ENCODE measurements at regions not wholly inside any gene's neighbourhood (a gene's known extent, or its start where the extent isn't known, plus 50 kb on each side); places are given as distances from the start of the nearest gene placed in this dataset.

GRCh38 chr5:89105836-89106235 is 222.9 kb upstream of the MEF2C start:
- no peak for DNase-seq

DNA sequence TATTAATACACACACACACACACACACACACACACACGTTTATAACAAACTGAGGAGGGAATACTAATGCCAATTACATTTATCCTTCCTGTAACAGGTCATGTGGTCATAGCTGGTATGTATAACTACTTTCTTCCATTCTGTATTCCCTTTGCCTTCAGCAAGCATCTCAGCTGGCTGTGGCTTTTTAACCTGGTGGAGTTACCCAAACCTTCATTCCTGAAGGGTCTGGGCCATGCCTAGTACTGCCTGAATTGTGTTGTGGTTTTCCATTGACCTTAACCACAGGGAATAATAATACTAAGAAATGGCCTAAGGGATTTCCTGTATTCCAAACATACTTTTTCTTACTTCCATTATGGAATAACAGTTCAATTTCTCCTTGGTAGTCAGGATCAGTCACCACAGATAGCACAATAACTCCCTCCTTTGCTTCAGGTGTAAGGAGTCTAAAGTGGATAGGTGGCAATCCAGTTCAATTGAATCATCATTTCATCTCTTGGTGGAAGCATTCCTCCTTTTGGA is 222.2 kb upstream of the MEF2C start:
- no peak for DNase-seq

- no peak for DNase-seq
Observed at GRCh38 chr5:89098199-89098756, 215.3 kb upstream of the MEF2C start.

GRCh38 chr5:89097103-89097502 is 214.1 kb upstream of the MEF2C start:
- DNase-seq, result no peak

- no peak for DNase-seq
Observed at GRCh38 chr5:89095341-89095740, 212.4 kb upstream of the MEF2C start.

GRCh38 chr5:89090037-89090436 is 207.1 kb upstream of the MEF2C start:
- no peak for DNase-seq

GRCh38 chr5:89087551-89088318 is 204.8 kb upstream of the MEF2C start:
- no peak for DNase-seq

DNA sequence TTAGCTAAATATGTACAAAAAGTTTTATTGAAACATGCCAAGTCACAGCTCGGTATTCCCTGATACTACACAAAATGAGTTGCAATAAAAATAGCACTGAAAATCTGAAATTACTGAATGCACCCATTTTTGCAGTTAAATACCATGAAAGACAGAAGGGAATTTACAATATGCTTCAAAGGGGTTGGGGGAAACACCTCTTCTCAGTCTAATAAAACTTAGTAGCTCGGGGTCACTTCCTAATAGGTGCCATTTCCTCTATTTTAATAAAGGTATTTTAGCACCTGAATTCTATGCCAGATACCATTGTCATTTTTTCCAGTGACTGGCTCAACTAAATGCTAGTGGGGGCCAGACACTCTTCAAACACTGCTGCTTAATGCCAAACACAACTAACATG is 204.1 kb upstream of the MEF2C start:
- DNase-seq, result no peak

- DNase-seq, result no peak
Observed at GRCh38 chr5:89086390-89087086, 203.6 kb upstream of the MEF2C start.

DNA sequence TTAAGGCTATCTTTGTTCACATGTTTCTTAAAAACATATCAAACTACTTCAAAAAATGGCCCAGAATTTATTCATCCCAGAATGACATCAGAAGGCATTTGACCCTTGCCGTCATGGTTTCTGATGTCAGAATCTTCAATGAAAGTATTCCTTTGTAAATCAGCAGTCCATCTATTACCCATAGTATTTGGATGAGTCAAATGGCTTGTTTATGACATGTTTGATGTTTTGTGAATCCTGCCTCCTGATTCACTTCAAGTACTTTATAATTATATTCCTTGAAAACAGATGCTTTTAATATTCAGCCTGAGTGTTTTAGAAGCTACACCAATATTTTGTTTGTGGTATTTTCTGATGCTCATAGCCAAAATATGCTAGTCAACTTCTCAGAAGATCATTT is 200.8 kb upstream of the MEF2C start:
- no peak for DNase-seq

- DNase-seq, result no peak
Observed at GRCh38 chr5:89081360-89081759, 198.4 kb upstream of the MEF2C start.

GRCh38 chr5:89080467-89081116 is 197.6 kb upstream of the MEF2C start:
- DNase-seq, result no peak

DNA sequence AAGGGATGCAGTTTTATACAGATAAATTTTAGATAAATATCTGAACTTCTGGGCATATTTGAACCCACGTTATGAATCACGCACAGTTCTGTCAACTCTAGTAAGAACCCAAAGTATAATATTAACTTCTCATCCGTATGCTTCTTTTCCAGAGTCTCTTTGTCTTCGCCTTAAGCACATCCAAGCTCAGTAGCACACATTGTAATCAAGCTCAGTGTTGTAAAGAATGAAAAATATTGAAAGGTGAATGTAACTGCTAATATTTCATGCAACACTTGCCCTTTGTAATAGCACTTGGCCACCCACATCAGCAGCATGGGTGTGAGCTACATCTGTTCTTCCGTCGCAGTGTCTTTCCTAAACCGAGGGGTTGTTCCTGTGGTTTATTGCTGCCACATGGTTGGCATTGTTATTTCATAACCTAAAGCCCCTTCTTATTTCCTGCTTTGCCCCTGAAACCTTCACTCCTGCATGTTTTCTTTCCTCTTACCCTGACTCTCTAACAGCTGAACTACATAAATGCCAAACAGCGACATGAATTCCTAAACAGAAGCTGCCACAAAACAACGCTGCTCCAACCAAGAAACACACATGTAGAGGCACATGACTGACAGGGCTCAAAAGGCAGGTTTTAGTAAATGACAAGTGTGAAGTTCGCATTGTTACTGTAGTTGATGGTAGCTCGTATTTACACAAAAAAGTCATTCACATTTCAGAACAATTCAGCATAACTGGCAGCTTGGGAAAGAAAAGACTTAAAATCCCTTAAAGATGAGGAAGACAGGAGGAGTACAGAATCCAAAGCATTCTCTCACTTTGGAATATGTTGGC is 190.1 kb upstream of the MEF2C start:
- DNase-seq, result peak in 2 of 3 donors; percentile 3 to 10

DNA sequence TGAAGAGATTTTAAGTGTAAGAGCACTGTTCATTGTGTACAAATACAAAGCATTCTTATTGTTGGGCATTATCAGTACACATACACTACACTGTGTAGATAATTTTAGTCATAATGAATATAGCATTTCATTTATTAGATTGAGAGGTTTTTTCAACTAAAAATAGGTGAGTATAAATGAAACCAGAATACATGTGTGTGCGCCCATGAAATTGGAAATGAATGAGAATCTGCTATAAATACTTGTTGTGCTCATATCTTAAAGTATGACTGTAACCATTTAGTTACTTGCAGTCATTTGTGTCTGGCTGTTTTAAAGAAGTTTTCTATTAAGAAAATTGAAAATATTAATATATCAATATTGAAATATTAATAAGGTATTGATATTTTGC is 189.0 kb upstream of the MEF2C start:
- no peak for DNase-seq

DNA sequence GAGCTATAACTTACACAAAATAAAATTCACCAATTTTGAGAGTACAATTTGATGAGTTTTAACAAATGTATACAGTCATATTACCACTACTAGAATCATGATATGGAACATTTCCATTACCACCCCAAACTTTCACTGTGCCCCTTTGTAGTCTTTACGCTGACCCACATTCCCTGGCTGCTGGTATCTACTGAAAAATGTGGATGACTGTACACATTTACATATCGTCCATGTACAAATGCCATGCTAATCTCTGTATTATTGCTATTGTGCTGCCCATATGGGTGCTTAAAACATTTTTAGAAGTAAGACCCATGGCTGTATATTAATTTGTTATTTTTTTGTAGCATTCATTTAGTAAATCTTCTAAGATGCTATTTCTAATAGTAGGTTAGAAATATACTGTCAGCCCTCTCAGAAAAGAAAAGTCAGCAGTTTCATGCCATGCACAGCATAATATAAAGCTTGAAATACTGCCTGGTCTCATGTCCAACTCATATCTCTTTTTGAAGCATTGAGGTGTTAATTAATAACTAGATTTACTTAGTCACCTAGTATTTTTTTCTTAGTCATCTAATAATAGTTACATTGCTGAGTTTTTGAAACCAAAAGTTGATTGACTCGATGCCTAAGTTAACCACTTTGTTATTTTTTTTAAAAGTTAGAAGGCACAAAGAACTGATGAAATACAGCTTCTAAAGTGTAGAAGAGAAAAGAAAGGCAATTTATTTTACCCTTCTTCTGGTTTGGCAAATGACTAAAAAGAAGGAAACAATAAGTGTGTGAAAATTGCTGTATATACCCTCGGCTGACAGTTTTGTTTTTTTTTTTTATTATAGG is 188.3 kb upstream of the MEF2C start:
- DNase-seq, result no peak

DNA sequence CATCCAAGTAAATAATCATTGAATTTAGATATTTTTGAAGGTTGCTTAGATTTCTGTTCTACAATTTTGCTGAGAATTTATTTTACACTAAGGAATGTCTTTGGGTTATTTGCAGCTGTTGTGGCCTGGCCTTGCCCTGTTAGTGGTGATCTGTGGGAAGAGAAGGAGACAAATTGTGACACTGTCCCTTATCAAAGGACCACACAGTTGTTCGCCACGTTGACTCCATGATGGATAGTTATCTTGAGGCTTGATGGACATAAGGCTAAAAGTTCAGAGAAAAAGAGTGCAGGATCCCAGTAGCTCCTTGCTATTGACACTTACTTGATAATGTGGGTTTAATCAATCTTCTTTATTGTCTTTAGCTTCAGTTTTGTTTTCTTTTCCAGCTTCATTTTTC is 186.6 kb upstream of the MEF2C start:
- no peak for DNase-seq

DNA sequence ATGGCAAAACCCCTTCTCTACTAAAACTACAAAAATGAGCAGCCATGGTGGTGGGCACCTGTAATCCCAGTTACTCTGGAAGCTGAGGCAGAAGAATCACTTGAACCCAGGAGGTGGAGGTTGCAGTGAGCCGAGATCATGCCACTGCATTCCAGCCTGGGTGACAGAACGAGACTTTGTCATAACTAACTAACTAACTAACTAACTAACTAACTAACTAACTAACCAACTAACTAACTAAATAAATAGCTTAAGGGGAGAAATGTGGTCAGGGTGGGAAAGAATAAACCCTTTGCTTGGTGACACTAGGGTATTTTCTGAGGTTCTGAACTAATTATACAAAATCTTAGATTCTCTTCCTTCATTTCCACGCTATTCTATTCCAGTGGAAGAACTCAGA is 184.4 kb upstream of the MEF2C start:
- no peak for DNase-seq

- DNase-seq, result no peak
Observed at GRCh38 chr5:89065919-89066318, 182.9 kb upstream of the MEF2C start.

DNA sequence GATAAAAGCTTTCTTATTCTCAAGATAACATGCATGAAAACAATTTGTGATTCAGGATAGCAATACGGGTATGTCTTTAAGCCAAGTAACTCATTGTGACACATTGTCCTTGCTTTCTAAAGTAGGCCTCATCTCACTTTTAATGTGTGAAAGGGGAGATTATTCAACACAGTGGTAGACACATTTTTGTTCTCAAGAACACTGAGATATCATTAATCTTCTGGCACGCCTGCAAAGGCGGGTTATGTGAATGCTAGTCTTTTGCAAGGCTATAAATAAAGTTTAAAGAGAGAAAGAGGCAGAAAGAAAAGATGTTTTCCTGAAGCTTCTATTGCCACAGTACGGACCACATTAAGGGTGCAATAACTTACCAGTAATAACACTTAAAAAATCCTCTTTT is 181.8 kb upstream of the MEF2C start:
- no peak for DNase-seq

DNA sequence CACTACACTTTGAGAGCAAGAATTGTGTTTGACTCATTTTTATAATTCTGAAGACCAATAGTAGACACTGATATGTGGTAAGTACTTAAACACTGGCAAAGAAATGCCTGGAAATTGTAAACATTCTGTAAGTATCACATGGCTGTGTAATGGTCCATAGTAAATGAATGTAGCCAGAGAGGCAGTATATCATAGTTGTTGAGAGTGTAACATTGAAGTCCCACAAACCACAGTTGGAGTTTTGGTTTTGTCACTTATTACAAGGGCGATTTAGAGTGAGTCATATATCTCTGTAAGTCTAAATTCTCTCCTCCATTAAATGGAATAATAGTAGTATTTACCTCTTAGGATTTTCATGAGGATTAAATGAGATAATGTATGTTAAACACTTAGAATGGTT is 181.1 kb upstream of the MEF2C start:
- DNase-seq, result peak in 1 of 3 donors; percentile 16

- no peak for DNase-seq
Observed at GRCh38 chr5:89060768-89061167, 177.8 kb upstream of the MEF2C start.

- DNase-seq, result no peak
Observed at GRCh38 chr5:89059274-89059673, 176.3 kb upstream of the MEF2C start.
